HG03039 (cell line): ENCODE measurements at regions not wholly inside any gene's neighbourhood (a gene's known extent, or its start where the extent isn't known, plus 50 kb on each side); places are given as distances from the start of the nearest gene placed in this dataset.
A peak's percentile ranks its signal among the peaks of the same experiment; 100 is the strongest.
"Not testable (repeated sequence)": the region's sequence is repeated elsewhere in the genome, so short reads cannot be mapped to it uniquely, and the experiment has no call there.

ENCODE experiments used
- ATAC-seq: cut with Tn5 transposase; IDR thresholded peaks from one replicate; pipeline ENCODE4 v1.9.1; 2021; ENCODE audit warnings: mild to moderate bottlenecking, moderate library complexity; ENCODE audit not compliant: unreplicated experiment

DNA sequence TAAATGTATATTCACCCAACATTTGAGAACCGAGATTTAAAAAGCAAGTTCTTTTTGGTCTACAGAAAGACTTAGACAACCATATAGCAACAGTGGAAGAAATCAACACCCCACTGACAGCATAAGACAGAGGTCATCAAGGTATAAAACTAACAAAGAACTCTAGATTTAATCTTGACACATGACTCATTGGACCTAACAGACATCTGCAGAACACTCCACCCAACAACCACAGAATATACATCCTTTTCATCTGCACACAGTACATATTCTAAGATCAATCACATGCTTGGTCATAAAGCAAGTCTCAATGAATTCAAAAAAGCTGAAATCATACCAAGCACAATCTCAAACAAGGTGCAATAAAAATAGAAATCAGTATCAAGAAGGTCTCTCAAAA is 65.8 kb downstream of the SPIN4 start:
- ATAC-seq, result no peak

DNA sequence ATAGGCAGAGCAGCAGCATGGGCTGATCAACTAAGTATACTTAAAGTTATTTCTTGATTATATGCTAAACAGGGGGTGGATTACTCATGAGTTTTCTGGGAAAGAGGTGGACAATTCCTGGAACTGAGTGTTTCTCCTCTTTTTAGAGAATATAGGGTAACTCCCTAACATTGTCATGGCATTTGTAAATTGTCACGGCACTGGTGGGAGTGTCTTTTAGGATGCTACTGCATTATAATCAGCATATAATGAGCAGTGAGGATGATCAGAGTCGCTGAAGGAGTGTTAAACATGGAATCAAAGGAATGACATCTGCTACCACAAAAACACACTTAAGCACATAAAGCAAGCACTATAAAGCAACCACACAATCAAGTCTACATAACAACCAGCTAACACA is 66.5 kb downstream of the SPIN4 start:
- ATAC-seq, result no peak

DNA sequence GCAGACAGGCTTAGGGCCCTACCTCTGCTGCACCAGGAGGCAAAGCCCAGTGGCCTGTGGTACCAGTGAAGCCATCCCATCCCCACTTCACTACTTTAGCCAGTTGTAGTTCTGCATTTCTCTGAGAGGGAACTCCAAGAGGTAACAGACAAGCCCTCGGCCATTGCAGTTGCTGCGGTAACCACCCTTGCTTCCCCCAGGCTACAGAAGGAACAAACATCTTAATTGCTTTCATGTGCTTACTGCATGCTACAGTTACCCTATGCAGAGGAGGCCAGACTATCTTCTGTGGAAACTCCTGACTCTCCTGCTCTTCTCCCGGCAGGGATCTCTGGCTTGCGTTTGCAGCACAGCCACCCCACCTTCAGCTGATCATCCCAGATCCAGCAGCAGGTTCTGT is 67.8 kb downstream of the SPIN4 start:
- no peak for ATAC-seq

DNA sequence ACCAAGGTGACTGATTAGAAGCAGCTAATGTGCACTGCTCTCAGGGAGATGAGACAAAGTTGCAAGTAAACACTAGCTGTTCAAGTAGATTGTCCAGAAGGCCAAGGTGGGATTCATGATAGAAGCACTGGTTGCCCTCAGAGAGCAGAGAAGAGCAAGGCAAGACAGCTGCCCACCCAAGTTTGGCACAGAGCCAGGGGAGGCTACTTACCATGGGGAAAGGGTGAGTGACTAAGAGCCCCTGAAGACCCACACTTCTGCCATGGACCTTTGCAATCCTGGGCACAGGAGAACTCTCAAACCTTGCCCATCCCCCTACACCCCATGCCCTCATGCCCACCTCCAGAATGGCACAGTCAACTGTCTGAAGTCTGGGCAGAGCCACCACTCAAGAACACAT is 68.3 kb downstream of the SPIN4 start:
- no peak for ATAC-seq

DNA sequence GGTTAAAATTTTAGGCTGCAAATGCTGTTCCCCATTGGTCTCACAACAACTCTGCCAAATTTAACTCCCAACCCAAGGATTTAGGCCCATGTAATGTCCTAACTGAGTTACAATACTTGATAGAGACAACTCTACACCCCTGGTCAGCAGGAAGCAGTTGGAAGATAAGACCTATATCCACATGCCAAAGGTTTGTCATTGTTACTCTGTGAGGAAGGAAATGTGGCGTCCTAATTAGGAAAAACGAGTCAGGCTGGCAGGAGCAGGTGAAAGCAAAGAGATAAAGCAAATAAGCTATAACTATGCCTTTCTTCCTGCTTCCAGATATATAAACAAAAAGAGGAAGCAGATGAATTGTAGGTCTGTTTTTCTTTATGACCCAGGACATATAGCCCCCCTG is 69.1 kb downstream of the SPIN4 start:
- ATAC-seq, result no peak

DNA sequence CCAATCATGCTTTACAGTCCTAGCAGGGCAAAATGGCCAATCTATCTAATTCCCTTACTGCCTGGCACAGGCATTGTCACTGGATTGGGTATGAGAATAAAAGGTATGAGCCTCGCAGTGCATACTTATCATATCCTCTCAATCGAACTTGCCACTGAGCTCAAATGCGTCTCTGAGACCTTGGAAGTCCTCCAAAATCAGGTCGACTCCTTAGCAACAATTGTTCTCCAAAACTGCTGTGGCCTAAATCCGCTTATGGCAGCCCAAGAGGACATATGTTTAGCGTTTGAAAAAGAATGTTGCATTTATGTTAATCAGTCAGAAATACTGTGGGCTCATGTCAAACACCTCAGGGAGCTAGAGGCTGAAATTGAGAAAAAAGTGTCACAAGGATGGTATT is 69.7 kb downstream of the SPIN4 start:
- no peak for ATAC-seq

DNA sequence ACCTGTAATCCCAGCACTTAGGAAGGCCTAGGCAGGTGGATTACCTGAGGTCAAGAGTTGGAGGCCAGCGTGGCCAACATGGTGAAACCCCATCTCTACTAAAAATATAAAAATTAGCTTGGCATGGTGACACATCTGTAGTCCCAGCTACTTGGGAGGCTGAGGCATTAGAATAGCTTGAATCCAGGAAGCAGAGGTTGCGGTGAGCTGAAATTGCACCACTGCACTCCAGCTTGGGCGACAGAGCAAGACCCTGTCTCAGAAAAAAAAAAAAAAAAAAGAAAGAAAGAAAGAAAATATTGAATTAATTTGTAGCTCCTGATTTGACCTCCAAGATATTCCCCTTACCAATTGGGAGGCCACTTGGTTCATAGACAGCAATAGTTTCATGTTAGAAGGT is 73.7 kb downstream of the SPIN4 start:
- not testable (repeated sequence) for ATAC-seq

DNA sequence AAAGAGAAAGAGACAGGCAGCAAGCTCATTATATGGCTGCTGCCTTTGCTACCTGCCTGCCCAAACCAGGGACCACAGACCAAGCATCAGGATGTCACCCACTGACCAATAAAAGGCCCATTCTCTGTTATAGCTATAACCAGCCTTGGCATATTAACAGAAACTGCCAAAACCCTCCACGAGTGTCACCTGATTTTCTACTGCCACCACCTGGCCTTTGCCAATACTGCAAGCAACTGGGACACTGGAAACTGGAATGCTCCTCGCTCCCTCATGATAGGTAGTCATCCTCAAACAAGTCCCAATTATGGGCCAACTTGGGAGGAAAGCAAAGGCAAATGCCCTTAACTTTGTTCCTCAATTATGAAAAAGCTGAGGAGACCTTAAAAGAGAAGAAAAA is 76.0 kb downstream of the SPIN4 start:
- ATAC-seq, result no peak

DNA sequence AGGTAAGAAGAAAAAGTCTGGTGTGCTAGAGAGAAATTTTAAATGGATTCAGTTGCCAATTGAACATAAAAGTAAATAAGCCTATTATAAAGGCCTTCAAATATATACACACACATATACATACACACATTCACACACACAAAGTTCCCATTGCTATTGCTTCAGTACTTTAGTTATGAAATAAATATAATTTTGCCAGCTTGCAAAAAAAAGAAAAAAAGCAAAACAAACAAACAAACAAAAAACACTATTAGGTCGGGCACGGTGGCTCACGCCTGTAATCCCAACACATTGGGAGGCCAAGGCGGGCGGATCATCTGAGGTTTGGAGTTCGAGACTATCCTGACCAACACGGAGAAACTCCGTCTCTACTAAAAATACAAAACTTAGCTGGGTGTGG is 80.3 kb downstream of the SPIN4 start:
- ATAC-seq, result no peak

DNA sequence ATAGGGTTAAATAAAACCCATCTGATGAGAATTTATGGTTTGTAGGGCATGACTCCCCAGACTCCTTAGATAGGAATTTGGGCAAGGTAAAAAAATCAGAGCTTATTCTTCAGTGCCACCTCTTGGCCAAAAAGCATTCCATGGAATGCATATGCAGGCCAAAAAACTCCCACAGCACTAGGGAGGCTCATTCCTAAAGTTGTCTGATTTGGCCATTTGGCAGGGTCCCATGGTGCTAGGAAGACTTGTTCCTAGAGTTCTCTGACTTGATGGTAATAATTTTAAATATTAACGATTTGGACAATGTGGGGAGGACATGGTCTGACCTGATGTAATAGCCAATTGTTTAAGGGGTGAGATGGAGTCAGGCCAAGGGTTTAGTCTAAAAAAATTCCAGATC is 93.0 kb downstream of the SPIN4 start:
- no peak for ATAC-seq

DNA sequence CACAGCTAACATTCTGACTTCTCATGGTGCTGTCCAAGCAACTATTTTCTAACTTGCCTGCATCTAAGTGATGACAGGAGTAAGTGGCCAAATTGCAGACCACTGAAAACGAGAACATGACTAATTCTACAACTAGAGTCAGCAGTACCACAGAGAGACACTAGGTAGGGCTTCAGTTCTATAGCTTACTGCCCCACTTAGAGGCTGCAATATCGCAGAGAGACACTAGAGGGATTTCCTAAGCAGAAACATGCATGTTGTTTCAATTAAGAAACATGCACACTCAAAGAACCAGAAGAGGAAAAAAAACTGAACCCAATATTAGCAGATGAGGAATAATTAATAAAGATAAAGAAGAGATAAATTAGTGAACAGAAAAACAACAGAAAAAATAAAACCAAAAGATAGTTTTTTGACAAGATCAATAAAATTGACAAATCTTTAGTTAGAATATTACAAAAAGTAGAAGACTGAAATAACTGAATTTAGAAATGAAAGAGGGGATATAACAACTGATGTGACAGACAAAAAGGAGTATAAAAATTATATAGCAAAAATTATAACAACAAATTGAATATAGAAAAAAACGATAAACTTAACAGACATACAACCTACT is 100.8 kb downstream of the SPIN4 start:
- peak; percentile 100 for ATAC-seq

DNA sequence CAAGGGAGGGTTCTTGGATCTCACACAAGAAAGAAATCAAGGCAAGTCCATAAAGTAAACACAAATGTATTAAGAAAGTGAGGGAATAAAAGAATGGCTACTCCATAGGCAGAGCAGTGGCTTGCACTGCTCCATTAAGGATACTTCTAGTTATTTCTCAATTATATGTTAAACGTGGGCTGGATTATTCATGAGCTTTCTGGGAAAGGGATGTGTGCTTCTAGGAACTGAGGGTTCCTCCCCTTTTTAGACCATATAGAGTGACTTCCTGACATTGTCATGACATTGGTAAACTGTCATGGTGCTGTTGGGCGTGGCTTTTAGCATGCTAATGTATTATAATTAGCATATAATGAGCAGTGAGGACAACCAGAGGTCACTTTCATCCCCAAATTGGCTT is 108.4 kb downstream of the SPIN4 start:
- not testable (repeated sequence) for ATAC-seq

DNA sequence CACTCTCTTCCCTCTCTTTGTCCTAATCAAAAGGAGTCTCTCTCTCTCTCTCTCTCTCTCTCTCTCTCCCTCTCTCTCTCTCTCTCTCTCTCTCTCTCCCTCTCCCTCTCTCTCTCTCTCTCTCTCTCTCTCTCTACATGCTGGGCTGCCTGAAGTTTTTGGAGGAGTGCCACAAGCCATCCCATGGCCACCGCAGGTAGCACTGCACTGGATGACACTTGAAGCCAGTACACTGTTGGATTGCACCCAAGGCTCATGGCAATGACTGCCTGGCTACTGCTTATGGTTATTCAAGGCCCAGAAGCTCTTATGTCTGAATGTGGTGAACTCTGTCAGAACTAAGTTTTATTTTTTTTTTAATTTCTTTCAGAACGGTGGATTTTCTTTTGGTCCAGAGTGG is 115.2 kb downstream of the SPIN4 start:
- not testable (repeated sequence) for ATAC-seq

DNA sequence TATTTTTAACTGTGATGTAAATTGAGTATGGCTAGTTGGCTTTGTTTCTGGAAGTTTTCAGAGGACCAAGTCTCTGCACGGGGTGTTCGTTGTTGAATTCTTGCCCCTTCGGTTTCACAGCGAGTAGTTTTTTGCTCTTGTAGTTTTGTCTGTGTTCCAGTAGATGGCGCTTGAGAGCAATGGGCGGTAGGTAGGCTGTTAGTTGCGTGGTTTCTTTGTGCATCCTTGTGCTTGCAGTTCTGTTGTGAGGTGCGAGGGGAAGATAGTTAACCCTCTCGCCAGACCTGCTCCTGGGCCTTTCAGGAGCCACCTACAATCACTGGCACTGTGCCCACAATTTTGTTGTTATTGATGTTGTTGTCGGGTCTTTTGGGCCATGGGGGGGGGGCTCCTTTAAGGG is 118.1 kb downstream of the SPIN4 start:
- not testable (repeated sequence) for ATAC-seq

DNA sequence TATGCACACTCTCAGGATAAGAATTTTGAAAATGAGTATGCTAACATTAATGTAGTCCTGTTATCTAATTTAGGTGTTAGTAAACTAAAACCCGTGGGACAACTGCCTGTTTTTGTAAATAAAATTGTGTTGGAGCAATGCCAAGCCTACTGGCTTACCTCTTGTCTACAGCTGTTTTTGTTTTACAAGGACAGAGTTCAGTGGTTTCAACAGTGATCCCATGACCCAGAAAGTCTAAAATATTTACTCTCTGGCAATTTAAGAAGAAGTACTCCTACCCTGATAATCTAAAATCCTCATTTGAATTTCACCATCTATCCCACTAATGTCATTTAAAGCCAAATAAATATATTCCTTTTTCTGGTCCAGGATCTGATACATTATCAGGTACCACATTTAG is 132.9 kb downstream of the SPIN4 start:
- ATAC-seq, result not testable (repeated sequence)

DNA sequence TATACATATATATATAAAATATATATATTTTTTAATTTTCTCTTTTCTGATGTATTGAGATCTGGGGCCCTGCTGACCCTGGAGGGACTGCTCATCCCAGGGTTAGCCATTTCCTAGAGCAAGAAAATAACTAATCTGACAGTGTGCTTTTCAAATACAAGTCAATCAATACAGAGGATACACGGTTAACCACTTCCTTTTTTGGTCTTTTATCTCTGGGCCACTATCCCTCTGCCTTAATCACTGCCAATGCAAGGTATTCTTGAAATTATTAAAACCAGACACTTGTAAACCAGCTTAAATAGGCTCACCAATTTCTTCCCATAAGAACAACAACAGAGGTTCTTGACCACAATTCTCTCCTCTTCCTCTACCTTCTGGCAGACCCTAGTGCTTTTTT is 133.6 kb downstream of the SPIN4 start:
- not testable (repeated sequence) for ATAC-seq

DNA sequence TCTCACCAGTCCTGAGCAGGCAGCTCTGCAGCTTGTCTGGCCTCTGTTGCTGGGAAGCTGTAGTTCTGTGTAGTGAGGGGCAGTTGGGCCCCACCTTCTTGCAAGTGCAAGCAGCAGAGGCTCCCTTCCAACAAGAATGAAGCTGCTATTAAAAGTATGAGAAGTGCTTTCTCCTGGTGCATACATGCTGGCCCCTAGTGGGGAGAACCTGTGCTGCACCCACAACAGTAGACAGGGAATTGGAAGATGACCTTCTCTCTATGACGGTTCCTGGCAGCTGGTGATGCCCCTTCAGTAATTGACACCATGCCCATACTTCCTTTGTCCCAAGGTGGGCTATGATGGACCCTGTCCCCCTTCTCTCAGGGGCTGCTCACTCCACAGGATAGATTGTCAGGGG is 141.5 kb downstream of the SPIN4 start:
- not testable (repeated sequence) for ATAC-seq

DNA sequence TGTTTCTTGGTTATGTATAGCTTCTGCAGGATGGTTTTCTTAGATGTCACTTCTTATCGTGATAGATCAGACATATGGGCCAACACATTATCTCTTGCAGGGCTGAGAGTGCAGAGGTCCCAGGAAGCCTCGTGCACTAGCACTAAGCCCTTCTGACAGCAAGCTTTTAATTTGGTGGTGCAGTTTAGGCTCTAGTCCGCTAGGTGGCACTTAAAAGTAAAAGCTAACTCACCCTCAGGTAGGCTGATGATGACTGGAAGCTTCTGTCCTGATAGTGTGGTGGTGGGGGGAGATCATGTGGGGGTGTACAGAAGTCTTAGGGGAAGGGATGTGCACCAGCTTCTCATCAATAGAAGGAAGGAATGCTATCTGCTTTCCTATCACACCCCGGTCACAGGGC is 142.0 kb downstream of the SPIN4 start:
- not testable (repeated sequence) for ATAC-seq

DNA sequence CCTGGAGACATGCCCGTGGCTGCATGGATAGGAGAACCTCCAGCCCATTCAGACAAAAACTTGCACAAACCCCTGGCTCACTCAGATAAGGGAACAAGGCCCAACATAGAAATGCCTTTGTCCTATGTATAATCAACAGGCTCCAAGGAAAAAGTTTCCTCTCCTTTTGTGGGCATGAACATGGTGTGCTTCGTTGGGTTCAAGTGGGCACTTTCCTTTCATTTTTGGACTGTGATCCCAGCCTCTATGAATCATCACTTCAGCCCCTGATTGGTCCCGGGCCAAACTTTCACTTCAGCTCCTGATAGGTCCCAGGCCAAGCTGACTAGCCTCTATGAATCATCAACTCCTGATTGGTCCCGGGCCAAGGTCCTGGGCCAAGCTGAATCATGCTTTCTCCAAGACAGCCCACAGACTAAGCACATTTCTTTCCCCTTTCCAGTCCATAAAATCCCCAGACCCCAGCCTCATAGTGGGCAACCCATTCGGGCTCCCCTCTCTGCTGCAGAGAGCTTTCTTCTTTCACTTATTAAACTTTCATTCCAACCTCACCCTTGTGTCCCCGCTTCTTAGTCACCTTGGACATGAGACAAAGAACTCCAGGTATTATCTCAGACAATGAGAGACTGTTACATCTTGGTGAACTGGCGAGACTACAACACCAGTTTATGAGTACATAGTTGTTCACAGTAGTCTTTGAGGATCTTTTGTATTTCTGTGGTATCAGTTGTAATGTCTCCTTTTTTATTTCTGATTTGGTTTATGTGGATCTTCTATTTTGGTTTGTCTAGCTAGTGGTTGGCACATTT is 146.7 kb downstream of the SPIN4 start:
- not testable (repeated sequence) for ATAC-seq

DNA sequence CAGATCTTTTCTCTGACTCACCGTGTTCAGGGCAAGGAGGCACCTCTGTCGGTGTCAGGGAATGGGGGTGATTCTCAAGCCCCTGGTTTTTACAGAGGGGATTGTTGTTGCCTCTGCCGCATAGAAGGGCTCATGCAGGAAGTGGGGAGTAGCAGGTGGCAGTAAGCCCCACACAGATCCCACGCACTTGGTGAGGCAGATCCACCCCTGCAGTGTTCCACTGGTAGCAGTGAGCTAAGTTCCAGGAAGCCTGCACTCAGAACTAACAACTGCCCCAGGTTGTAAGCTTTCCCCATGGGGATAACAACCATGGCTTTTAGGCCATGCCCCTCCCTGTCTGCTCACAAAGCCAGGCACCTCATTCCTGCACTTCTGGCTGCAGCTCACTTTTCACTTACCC is 149.1 kb downstream of the SPIN4 start:
- ATAC-seq, result not testable (repeated sequence)

DNA sequence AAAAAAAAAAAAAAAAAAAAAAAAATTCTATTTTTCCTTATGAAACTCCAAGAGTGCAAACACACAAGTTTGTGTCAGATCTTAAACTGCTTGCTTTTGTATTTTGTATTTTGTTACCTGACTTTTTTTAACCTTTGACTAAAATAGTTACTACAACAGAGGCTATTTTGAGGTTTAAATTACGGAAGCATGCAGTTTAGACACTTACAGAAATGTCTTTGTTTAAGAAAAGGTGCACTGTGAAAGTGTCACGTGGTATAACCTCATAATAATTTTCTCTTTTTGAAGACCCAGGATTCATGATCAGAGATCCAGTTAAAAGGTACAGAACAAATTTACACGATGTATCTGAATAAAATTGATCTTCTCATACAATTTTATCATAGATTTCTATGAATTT is 152.4 kb downstream of the SPIN4 start:
- not testable (repeated sequence) for ATAC-seq

DNA sequence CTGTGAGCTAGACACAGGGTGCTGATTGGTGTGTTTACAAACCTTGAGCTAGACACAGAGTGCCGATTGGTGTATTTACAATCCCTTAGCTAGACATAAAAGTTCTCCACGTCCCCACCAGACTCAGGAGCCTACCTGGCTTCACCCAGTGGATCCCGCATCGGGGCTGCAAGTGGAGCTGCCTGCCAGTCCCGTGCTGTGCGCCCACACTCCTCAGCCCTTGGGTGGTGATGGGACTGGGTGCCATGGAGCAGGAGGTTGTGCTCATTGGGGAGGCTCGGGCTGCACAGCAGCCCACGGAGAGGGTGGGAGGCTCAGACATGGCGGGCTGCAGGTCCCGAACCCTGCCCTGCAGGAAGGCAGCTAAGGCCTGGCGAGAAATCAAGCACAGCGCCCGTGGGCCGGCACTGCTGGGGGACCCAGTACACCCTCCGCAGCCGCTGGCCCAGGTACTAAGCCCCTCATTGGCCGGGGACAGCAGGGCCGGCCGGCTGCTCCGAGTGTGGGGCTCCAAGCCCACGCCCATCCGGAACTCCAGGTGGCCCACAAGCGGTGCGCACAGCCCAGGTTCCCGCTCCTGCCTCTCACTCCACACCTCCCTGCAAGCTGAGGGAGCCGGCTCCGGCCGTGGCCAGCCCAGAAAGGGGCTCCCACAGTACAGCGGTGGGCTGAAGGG is 158.6 kb downstream of the SPIN4 start:
- not testable (repeated sequence) for ATAC-seq
